GM21526 (cell line): ENCODE measurements at regions not wholly inside any gene's neighbourhood (a gene's known extent, or its start where the extent isn't known, plus 50 kb on each side); places are given as distances from the start of the nearest gene placed in this dataset.

ENCODE experiments used
- ATAC-seq: cut with Tn5 transposase; IDR thresholded peaks from one replicate; pipeline ENCODE4 v1.9.1; 2021; ENCODE audit warnings: moderate library complexity; ENCODE audit not compliant: unreplicated experiment, low FRiP score

DNA sequence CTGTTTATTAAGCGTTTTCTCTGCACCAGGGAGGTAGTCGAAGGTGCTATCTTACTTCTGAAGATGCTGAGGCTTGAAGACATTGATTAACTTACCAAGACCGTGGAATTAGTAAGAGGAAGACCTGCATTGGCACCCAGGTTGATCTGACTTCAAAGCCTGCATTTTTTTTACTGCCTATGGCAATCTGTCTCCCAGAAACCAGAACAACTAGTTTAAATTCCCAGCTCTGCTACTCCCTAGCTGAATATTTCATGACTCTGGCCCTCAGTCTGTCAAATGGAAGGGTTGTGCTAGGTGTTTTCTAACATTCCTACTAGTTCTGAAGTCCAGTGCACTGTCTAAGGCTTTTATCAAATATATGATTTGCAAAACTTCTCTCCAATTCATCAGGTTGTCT is 52.0 kb upstream of the GRAMD1B start:
- no peak for ATAC-seq

- no peak for ATAC-seq
Observed at GRCh38 chr11:123377355-123377754, 52.7 kb upstream of the GRAMD1B start.

DNA sequence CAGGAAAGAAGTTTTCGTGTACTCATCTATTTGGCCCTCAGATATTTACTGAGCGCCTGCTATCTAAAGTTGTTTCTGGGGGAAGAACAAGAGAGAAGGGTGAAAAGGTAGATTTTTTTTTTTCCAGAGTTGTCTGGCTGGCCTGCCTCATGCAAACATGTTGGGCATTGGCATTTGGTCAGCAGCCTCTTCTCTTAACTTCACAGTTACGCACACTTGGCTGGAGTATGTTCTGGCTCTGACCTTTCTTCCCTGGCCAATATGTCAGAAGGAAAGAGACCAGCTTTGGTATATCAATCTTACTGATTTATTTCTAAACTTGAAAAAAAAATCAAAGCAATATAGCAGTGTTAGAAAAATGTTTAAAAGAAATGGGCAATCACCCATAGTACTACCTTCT is 54.2 kb upstream of the GRAMD1B start:
- no peak for ATAC-seq

GRCh38 chr11:123374622-123374968 is 55.5 kb upstream of the GRAMD1B start:
- ATAC-seq: no peak

DNA sequence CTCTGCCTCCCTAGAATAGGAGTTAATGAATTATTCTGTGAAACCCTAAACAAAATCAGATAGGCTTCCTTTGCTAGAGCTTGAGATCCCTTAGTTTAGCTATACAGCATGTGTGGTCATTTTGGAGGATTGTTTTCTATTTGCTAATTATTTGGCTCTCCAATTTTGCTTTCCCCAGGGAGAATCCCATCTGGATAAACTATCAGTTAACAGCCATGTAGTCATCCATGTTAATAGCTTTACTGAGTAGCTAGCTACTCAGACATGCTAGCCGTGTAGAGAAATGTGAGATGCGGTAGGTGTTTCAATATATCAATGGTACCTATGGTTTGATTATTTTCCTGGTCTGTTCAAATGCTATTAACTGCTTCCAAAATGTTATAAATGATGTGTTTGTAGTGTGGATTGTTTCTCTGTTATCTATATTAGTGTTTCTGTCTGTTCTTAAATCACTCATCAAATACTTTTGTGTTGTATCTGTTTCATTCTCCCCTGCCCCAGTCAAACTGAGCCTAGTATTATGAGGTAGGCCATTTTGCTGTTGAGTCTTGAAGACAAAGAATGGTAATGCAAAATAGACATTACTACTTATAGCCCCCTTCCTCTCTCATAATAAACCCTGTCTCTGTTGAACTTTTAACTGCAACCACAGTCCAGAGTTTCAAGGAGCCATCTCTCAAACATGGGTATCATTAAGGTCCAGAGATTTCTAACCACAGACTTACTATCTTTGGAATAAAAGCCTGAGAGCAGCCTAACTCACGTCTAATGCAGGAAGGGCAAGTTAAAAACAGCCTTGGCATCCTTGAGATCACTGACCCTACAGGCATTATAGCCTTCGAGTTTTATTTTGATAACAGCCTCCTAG is 56.1 kb upstream of the GRAMD1B start:
- no peak for ATAC-seq

- no peak for ATAC-seq
Observed at GRCh38 chr11:123371506-123372297, 58.4 kb upstream of the GRAMD1B start.

DNA sequence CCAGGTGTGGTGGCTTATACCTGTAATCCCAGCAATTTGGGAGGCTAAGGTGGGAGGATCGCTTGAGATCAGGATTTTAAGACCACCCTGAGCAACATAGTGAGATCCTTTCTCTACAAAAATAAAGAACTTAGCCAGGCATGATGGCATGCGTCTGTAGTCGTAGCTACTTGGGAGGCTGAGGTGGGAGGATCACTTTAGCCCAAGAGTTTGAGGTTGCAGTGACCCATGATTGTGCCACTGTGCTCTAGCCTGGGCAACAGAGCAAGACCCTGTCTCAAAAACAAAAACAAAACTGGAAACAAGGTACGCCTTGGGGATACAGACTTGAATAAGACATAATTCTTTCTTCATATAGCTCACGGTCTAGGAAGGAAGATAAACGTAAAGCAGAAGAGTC is 63.1 kb upstream of the GRAMD1B start:
- no peak for ATAC-seq

GRCh38 chr11:123365955-123366354 is 64.1 kb upstream of the GRAMD1B start:
- no peak for ATAC-seq

GRCh38 chr11:123364080-123364479 is 66.0 kb upstream of the GRAMD1B start:
- no peak for ATAC-seq

DNA sequence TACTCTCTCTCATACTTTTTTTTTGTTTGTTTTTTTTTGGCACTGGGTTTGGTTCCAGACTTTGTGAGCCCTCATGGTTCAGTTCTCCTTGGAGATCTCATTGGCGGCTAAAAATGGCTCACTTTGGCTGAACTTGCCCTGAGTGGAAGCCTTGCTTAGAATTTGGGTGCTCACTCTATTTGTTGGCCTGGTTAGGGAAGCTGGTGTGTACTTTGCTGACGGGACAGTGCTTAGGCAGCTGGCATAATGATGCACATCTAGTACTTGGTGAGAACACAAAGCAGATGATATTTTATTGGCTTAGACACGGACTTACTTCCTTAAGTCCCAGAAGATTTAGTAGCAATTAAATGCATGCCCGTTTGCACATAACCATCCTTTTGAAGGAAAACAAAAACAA is 66.5 kb upstream of the GRAMD1B start:
- no peak for ATAC-seq

DNA sequence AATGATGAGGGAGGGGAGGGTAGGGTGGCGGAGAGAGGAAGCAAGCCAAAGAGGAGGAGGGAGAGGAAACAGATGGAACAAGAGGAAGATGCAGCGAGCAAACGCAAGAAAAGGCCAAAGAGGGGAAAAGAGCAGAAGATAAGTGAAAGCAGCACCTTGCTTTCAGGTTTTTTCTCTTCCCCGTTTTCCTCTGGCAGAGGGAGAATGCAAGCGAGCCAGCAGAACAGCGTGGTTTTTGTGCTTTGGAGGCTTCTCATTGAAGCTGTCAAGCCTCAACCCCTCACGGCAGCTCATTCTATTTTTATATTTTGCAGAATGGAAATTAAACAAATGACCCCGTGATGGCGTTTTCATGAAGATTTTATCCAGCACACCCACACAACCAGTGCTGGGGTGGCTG is 67.1 kb upstream of the GRAMD1B start:
- ATAC-seq: no peak

DNA sequence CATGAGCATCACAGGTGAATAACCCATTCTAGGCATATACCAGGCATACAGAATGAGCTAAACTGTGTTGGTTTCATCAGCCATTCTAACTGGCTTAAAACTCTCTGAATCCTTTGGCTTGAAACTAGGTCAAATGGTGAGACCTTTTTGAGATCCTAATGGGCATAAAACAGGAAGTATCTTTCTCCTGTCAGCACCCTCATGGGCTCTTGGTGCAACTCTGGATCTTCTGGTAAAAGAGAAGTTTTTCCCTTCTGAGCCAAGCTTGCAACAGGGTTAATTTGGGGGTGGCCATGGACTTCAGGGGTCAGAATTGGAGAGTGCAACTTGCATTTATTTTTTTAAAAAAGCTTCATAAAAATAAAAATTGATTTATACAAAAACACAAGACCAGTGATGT is 67.9 kb upstream of the GRAMD1B start:
- ATAC-seq: no peak

DNA sequence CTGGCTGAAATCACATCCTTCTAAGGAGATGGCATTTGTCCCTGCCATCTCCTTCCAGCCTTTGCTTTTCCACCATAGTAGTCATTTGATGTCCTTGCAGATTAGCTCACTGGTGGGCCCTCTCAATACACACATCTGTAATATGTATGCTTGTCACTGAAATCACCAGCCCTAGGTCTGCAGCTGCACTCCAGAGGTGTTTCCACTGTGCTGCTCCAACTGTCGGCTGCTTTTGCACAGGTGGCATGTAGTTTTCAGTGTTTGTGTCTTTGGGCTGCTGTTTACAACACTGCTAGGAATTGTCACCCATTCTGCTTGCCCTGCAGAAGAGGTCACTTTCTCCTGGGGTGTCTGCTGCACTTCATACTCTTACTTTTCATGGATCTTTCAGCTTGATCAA is 69.0 kb upstream of the GRAMD1B start:
- no peak for ATAC-seq

DNA sequence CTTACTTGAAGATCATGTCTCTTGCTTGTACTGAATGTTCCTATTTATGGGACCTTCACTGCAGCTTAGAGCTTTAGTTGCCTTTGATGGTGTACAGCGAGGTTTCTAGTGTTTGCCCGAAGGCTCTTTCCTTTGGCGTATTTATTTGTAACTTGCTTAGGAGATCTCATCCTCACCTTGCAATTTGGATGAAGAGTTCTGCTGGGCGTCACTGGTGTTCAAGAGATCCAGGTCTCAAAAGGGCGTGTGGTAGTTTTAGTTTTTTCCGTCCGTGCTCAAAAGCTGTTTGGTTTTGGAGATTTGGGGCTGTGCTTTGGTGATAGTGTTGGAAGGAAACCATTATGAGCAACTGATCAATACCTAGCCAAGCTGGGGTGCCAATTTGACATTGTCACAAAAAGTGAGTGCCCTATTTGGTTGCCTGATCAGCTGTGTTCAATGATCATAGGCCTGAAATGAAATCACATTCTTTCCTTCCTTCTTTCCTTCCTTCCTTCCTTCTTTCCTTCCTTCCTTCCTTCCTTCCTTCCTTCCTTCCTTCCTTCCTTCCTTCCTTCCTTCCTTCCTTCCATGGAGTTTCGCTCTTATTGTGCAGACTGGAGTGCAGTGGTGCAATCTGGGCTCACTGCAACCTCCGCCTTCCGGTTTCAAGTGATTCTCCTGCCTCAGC is 69.7 kb upstream of the GRAMD1B start:
- ATAC-seq: no peak

DNA sequence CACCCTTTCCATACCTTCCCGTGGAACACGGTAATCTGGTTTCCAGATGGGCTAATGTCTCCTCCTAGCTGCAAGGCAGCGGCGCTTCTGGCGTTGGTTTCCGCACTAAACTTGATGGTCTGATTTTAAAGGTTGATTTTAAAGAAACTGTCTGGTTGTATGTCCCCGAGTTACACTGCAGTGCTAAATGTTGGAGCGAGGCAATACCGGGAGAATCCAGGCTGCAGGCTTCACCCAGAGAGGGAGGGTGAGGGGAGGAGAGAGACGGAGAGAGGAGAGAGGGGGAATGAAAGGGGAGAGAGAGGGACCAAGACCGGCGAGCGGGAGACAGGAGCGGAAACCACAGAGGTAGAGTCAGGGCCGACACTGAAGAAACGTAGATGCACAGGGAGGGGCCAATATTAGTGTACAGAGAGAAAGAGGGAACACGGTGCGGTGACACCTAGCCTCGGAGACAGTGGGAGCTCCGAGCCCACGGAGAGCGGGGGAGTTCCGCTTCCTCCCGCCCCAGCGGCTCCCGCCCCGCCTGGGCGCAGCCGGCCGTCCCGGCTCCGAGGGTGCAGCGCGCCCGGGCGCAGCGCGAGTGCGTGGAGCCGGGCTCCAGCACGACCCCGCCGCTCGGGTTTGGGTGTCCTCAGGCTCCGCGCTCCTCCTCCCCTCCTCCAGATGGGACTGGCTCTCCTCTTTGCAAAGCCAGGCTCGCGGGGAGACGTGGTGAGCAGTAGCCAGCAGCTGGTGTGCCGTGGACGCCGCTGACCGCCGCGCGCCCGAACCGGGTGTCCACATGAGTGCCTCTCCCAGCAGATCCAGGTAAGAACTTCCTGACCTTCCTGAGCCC is 71.9 kb upstream of the GRAMD1B start:
- peak; percentile 73 for ATAC-seq

GRCh38 chr11:123357353-123357989 is 72.6 kb upstream of the GRAMD1B start:
- no peak for ATAC-seq

DNA sequence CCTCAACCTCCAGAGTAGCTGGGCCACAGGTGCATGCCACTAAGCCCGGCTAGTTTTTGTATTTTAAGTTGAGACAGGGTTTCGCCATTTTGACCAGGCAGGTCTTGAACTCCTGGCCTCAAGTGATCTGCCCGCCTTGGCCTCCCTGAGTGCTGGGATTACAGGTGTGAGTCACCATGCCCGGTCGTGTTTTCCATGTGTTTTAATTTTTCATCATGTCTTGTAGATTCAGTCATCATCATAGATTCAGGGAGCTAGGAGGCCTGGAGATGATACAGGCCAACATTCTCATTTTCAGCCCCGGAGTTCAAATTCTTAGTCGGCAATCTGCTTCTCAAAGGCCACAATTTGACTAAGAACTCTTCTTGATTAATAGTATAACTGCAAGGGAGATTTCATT is 73.5 kb upstream of the GRAMD1B start:
- no peak for ATAC-seq

- no peak for ATAC-seq
Observed at GRCh38 chr11:123354371-123354975, 75.6 kb upstream of the GRAMD1B start.

DNA sequence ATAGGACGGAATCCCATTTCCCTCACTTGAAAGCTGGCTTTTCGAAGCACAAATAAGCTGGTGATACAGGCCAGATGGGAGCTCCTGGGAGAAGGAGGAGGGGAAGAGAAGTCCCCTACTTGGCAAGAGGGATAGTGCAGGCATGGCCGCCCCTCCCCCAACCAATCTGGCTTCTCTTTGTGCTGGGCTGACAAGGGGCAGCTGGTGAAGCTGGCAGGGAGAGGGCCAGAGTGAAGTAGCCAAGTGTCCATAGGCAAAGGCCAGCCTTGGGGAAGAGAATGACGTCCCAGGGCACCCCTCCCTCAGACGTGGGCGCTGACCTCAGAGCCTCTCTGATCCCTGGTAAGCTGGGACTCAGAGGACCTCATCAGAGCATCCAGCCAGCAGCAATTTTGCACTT is 78.7 kb upstream of the GRAMD1B start:
- no peak for ATAC-seq

GRCh38 chr11:123349382-123349781 is 80.7 kb upstream of the GRAMD1B start:
- no peak for ATAC-seq
